ENCODE measurements at regions not wholly inside any gene's neighbourhood (a gene's known extent, or its start where the extent isn't known, plus 50 kb on each side); places are given as distances from the start of the nearest gene placed in this dataset.

GRCh38 chr5:28404363-28405071, 1366.1 kb upstream of the CDH9 start:
- TF ChIP-seq GABPA (IDR thresholded peaks at IDR 0.05; ENCODE audit: low read depth) (no peak), CTCF (IDR thresholded peaks at IDR 0.05; ENCODE audit: insufficient read depth, low read length) (no peak), SPI1 (IDR thresholded peaks at IDR 0.05; ENCODE audit: borderline replicate concordance, low read depth) (no peak), POLR2AphosphoS5 (IDR thresholded peaks at IDR 0.05; ENCODE audit: low read depth) (no peak)

All from HL-60 (cell line).